Tibial nerve (tissue), 4 donors: ENCODE measurements at regions not wholly inside any gene's neighbourhood (a gene's known extent, or its start where the extent isn't known, plus 50 kb on each side); places are given as distances from the start of the nearest gene placed in this dataset.

Experiments used
- EP300 ChIP-seq, 2 donors: sonication (generic); formaldehyde crosslinking; IDR thresholded peaks; one replicate each; pipeline ENCODE4 v1.6.1; 2017; ENCODE audit warnings: antibody characterized with exemption in 2 of 2, mild to moderate bottlenecking in 1 of 2
- POLR2A ChIP-seq, 2 donors: fragments of 450-650 bp; IDR thresholded peaks; one replicate each; pipeline ENCODE4 v1.6.1; 2017; ENCODE audit warnings: antibody characterized with exemption in 2 of 2, mild to moderate bottlenecking in 2 of 2, moderate library complexity in 2 of 2
- TF ChIP-seq, protein P1 (sequence below), 5 experiments: fragments of 200-600 bp in 3 of 5; fragments of 450-650 bp in 2 of 5; sonication (generic) in 3 of 5; IDR thresholded peaks; one replicate each; pipeline ENCODE4 v1.5.1; 2016 to 2019; ENCODE audit warnings: antibody characterized with exemption in 5 of 5, mild to moderate bottlenecking in 3 of 5, moderate library complexity in 2 of 5

DNA sequence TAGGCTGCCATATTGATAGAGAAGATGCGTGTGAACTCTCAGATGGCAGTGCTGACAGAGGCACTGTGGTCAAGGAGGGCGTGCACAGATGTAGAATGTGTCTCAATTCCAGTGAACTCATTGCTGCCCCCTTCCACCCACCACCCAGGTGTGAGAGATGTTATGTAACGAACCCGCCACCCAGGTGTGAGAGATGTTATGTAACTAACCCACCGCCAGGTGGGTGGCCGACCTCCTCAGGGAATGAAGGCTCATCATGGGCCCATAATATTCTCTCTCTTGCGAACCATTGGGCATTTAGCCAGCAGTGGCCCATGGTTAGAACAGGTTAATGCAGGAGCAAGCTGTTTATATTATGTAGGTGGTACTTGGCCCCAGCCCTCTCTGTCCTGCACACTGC lies 140.4 kb upstream of the MTPN start:
- TF ChIP-seq, protein P1, sequence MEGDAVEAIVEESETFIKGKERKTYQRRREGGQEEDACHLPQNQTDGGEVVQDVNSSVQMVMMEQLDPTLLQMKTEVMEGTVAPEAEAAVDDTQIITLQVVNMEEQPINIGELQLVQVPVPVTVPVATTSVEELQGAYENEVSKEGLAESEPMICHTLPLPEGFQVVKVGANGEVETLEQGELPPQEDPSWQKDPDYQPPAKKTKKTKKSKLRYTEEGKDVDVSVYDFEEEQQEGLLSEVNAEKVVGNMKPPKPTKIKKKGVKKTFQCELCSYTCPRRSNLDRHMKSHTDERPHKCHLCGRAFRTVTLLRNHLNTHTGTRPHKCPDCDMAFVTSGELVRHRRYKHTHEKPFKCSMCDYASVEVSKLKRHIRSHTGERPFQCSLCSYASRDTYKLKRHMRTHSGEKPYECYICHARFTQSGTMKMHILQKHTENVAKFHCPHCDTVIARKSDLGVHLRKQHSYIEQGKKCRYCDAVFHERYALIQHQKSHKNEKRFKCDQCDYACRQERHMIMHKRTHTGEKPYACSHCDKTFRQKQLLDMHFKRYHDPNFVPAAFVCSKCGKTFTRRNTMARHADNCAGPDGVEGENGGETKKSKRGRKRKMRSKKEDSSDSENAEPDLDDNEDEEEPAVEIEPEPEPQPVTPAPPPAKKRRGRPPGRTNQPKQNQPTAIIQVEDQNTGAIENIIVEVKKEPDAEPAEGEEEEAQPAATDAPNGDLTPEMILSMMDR (IDR thresholded peaks at IDR 0.05): no peak
- TF ChIP-seq POLR2A (IDR thresholded peaks at IDR 0.05) (no peak), EP300 (IDR thresholded peaks at IDR 0.05) (no peak)
